Activated CD4-positive, alpha-beta T cell treated with anti-CD3 and anti-CD28 coated beads for 48 hours (primary cell): ENCODE measurements at regions not wholly inside any gene's neighbourhood (a gene's known extent, or its start where the extent isn't known, plus 50 kb on each side); places are given as distances from the start of the nearest gene placed in this dataset.
"Not testable (repeated sequence)": the region's sequence is repeated elsewhere in the genome, so short reads cannot be mapped to it uniquely, and the experiment has no call there.

ENCODE experiments used
- DNase-seq: peaks from one replicate; pipeline ENCODE4 v3.0.0-alpha.2; 2020

DNA sequence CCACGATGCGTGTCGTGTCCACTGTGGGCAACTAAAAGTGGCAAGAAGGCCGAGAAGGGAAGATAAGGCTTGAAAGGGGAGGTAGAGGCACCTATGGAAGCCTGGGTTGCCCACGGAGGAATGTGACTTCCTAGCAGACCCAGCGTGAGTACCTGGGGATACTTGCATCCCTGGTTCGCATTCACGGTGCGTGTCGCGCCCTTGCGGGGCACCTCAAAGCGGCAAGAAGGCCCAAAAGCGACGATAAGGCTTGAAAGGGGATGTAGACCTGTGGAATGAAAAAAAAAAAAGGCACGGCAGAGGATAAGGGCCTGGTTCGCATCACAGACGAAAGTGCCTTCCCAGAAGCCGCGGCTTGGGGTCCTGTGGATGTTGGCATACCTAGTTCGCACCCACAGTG is 282.9 kb downstream of the ALG10 start:
- DNase-seq: no peak

DNA sequence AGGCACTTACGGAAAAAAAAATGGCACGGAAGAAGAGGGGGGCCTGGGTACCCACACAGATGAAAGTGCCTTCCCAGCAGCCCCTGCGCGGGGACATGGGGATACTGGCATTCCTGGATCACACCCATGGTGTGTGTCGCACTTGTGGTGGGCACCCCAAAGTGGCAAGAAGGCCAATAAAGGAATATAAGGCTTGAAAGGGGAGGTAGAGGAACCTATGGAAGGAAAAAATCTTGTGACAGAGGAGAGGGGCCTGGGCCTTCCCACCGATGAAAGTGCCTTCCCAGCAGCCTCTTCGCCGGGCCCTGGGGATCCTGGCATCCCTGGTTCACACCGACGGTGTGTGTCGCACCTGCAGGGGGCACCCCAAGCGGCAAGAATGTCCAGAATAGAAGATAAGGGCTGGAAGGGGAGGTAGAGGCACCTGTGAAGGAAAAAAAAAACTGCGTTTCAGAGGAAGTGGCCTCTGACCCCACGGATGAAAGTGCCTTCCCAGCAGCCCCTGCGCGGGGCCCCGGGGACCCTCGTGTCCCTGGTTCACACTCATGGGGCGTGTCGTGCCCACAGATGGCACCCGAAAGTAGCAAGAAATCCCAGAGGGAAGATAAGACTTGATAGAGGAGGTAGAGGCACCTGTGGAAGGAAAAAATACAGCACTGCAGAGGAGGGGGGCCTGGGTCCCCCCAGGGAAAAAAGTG is 284.0 kb downstream of the ALG10 start:
- DNase-seq: no peak

DNA sequence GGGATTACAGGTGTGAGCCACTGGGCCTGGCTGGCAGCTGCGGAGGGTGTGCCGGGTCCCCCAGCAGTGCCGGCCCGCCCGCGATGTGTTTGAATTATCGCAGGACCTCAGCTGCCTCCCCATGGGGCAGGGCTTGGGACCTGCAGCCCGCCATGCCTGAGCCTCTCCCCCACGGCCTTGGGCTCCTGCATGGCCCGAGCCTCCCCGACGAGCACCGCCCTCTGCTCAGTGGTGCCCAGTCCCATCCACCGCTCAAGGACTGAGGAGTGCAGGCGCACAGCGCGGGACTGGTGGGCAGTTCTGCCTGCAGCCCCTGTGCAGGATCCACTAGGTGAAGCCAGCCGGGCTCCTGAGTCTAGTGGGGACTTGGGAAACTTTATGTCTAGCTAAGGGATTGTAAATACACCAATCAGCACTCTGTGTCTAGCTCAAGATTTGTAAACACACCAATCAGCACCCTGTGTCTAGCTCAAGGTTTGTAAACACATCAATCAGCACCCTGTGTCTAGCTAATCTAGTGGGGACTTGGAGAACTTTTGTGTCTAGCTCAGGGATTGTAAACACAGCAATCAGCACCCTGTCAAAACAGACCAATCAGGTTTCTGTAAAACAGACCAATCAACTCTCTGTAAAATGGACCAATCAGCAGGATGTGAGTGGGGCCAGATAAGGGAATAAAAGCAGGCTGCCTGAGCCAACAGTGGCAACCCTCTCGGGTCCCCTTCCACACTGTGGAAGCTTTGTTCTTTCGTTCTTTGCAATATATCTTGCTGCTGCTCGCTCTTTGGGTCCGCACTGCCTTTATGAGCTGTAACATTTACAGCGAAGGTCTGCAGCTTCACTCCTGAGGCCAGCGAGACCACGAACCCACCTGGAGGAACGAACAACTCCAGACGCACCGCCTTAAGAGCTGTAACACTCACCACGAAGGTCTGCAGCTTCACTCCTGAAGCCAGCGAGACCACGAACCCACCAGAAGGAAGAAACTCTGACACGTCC is 287.8 kb downstream of the ALG10 start:
- DNase-seq: not testable (repeated sequence)

DNA sequence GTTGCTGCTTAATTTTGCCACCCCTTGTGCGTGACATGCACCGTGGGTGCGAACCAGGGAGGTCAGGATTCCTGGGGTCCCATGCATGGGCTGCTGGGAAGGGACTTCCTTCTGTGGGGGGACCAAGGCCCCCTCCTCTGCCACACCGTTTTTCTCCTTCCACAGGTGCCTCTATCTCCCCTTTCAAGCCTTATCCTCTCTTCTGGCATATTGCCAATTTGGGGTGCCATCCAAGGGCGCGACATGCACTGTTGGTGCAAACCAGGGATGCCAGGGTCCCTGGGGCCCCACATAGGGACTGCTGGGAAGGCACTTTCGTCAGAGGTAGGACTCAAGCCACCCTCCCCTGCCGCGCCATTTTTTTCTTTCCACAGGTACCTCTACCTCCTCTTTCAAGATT is 289.0 kb downstream of the ALG10 start:
- no peak for DNase-seq

DNA sequence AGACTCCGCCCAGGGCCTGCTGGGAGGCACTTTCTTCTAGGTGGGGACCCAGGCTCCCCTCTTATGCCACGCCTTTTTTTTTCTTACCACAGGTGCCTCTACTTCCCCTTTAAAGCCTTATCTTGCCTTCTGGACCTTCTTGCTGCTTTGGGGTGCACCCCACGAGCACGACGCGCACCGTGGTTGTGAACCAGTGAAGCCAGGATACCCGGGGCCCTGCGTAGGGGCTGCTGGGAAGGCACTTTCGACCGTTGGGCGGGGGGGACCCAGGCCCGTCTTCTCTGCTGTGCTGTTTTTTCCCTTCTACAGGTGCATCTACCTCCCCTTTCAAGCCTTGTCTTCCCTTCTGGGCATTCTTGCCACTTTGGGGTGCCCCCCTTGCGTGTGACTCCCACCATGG is 305.4 kb downstream of the ALG10 start:
- no peak for DNase-seq

DNA sequence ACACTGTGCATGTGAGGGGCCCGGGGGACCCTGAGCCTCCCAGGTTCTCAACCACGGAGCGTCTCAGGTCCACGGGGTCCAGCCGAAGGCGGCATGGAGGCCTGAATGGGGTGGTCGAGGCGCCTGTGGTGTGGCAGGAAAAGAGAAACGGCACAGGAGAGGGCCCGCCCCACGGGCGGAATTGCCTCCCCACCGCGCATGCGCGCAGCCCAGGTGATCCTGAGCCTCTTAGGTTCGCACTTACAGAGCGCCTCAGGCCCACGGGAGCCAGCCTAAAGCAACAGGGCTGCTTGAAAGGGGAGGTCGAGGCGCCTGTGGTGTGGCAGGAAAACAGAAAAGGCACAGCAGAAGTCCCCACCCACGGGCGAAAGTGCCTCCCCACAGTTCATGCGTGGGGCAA is 311.0 kb downstream of the ALG10 start:
- DNase-seq: no peak

DNA sequence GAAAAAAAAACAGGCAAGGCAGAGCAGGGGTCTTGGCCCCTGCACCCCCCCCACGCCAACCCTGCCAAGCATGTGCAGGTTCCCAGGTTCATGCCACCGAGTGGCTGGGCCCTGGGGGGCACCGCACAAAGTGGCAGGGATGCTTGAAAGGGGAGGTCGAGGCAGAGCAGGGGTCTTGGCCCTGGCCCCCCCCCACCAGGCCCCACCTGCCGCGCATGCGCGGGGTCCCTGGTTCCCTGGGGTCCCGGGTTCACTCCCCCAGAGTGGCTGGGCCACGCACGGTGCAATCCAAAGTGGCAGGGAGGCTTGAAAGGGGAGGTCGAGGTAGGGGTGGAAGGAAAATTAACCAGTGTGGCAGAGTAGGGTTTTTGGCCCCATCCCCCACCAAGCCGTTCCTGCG is 312.2 kb downstream of the ALG10 start:
- DNase-seq: no peak

DNA sequence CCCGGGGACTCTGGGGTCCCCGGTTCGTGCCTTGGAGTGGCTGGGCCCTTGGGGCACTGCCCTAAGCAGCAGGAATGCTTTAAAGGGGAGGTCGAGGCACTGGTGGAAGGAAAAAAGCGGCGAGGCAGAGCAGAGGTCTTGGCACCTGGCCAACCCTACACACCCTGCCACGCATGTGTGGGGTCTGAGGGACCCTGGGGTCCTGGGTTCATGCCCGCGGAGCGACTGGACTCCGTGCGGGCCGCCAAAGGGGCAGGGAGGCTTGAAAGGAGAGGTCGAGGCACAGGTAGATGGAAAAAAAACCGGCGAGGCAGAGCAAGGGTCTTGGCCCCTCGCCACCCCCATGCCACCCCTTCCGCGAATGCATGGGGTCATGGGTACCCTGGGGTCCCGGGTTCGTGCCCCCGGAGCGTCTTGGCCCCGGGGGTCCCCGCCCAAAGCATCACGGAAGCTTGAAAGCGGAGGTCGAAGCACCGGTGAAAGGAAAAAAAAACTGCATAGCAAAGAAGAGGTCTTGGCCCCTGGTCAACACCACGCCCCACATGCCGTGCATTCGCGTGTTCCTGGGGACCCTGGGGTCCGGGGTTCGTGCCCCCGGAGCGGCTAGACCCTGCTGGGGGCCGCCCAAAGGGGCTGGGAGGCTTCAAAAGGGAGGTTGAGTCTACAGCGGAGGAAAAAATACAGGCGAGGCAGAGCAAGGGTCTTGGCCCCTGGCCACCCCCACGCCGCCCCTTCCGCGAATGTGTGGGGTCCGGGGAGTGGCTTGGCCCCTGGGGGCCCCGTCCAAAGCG is 312.9 kb downstream of the ALG10 start:
- no peak for DNase-seq

DNA sequence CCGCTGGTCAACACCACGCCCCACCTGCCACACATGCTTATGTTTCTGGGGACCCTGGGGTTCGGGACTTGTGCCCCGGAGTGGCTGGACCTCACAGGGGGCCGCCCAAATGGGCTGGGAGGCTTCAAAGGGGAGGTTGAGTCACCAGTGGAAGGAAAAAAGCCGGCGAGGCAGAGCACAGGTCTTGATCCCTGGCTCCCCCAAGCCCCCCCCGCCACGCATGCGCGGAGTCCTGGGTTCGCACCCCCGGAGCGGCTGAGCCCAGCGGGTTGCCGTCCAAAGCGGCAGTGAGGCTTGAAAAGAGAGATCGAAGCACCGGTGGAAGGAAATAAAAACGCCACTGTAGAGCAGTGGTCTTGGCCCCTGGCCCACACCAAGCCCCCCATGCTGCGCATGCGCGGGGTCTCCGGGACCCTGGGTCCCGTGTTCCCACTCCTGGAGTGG is 313.5 kb downstream of the ALG10 start:
- DNase-seq: no peak

DNA sequence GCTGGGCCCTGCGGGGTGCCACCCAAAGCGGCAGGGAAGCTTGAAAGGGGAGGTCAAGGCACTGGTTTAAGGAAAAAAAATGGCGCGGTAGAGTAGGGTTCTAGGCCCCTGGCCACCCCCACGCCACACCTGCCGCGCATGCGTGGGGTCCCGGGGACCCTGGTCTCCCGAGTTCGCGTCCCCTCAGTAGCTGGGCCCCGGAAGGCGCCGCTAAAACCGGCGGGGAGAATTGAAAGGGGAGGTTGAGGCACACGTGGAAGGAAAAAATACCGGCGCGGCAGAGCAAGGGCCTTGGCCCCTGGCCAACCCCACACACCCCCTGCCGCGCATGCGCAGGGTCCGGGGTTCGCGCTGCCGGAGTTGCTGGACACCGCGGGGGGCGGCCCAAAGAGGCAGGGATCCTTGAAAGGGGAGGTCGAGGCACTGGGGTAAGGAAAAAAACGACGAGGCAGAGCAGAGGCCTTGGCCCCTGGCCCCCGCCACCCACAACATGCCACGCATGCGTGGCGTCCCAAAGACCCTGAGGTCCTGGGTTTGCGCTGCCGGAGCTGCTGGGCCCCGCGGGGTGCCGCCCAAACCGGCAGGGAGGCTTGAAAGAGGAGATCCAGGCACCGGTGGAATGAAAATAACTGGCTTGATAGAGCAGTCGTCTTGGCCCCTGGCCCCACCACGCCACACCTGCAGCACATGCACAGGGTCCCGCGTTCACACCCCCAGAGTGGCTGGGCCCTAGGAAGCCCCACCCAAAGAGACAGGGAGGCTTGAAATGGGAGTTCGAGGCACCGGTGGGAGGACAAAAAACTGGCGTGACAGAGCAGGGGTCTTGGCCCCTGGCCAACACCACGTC is 314.5 kb downstream of the ALG10 start:
- no peak for DNase-seq

DNA sequence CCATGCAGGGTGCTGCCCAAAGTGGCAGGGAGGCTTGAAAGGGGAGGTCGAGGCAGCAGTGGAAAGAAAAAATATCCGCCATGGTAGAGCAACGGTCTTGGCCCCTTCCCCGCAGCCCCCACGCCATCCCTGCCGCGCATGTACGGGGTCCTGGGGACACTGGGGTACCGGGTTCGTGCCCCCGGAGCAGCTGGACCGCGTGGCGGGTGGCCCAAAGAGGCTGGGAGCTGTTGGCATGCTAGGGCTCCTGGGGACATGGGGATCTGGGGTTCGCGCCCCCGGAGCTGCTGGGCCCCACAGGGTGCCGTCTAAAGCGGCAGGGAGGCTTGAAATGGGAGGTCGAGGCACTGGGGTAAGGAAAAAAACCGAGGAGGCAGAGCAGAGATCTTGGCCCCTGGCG is 316.5 kb downstream of the ALG10 start:
- DNase-seq: no peak

DNA sequence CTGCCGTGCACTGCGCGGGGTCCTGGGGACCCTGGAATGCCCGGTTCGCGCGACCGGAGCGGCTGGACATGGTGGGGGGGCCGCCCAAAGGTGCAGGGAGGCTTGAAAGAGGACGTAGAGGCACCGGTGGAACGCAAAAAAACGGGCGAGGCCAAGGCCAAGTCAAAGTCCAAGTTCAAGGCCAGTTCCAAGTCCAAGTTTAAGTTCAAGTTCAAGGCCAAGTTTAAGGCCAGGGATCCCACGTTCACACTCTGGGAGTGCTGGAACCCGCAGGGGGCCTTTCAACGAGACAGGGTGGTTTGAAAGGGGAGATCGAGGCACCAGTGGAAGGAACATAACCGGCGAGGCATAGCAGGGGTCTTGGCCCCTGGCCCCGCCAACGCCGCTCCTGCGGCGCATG is 317.6 kb downstream of the ALG10 start:
- no peak for DNase-seq

DNA sequence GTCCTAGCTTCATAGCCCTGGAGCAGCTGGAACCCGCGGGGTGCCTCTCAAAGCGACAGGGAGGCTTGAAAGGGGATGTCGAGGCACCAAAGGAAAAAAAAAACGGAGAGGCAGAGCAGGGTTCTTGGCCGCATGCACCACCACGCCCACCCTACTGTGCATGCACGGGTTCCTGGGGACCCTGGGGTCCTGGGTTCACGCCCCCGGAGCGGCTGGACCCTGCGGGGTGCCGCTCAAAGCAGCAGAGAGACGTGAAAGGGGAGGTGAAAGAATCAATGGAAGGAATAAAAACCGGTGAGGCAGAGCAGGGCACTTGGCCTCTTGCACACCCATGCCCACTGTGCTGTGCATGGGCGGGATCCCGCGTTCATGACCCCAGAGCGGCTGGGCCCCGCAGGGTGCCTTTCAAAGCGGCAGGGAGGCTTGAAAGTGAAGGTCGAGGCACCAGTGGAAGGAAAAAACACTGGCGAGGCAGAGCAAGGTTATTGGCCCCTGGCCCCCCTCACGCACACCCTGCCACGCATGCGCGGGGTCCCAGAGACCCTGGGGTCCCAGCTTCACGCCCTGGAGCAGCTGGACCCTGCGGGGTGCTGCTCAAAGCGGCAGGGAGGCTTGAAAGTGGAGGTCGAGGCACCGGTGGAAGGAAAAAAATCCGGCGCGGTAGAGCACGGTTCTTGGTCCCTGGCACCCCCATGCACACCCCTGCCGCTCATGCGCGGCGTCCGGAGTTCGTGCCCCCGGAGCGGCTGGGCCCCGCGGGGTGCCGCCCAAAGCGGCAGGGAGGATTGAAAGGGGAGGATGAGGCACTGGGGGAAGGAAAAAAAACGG is 318.5 kb downstream of the ALG10 start:
- no peak for DNase-seq

DNA sequence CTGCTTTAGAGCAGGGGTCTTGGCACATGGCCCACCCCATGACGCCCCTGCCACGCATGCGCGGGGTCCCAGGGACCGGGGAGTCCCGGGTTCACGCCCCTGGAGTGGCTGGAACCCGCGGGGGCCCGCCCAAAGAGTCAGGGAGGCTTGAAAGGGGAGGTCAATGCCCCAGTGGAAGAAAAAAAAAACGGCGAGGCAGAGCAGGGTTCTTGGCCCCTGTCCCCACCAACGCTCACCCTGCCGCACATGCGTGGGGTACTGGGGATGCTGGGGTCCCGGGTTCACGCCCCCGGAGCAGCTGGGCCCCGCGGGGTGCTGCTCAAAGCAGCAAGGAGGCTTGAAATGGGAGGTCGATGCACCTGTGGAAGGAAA is 319.1 kb downstream of the ALG10 start:
- no peak for DNase-seq

DNA sequence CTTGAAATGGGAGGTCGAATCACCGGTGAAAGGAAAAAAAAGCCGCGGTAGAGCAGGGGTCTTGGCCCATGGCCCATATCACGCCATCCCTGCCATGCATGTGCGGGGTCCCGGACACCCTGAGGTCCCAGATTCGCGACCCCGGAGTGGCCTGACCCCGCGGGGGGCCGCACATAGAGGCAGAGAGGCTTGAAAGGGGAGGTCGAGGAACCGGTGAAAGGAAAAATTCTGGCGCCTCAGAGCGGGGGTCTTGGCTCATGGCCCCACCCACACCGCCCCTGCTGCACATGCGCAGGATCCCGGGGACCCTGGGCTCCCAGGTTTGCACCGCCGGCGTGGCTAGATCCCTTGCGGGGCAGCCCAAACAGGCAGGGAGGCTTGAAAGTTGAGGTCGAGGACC is 319.8 kb downstream of the ALG10 start:
- DNase-seq: no peak

DNA sequence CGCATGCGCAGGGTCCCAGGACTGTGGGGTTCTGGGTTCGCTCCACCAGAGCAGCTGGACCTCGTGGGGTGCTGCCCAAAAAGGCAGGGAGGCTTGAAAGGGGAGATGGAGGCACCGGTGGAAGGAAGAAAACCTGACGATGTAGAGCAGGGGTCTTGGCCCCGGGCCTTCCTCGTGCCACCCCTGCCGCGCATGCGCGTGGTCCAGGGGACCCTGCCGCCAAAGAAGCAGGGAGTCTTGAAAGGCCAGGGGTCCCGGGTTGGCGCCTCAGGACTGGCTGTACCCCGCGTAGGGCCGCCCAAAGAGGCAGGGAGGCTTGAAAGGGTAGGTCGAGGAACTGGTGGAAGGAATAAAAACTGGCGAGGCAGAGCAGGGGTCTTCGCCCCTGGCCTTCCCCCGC is 321.0 kb downstream of the ALG10 start:
- DNase-seq: no peak

DNA sequence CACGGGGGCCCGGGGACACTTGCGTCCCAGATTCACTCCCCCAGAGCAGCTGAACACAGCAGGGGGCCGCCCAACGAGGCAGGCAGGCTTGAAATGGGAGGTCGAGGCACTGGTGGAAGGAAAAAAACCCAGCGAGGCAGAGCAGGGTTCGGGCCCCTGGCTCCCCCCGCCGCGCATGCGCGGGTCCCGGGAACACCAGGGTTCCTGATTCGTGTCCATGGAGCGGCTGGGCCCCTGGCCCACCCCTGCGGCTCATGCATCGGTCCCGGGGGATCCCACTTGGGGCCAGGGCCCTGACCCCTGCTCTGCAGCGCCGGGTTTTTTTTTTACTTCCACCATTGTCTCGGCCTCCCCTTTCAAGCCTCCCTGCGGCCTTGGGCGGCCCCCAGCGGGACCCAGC is 321.5 kb downstream of the ALG10 start:
- no peak for DNase-seq

DNA sequence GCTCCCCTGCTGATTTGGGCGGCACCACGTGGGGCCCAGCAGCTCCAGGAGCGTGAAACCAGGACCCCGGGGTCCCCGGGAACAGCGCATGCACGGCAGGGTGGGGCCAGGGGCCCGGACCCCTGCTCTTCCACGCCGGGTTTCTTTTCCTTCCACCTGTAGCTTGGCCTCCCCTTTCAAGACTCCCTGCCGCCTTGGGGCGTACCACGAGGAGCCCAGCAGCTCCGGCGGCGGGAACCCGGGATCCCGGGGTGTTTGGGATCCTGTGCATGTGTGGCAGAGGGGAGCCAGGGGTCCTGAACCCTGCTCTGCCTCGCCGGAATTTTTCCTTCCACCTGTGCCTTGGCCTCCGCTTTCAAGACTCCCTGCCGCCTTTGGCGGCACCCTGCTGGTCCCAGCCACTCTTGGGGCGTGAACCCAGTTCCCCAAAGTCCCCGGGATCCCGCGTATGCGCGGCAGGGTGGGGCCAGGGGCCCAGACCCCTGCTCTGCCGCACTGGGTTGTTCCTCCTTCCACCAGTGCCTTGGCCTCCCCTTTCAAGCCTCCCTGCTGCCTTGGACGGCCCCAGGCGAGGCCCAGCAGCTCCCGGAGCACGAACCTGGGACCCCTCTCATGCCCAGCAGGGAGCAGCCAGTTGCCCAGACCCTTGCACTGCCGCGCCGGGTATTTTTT is 322.7 kb downstream of the ALG10 start:
- no peak for DNase-seq

DNA sequence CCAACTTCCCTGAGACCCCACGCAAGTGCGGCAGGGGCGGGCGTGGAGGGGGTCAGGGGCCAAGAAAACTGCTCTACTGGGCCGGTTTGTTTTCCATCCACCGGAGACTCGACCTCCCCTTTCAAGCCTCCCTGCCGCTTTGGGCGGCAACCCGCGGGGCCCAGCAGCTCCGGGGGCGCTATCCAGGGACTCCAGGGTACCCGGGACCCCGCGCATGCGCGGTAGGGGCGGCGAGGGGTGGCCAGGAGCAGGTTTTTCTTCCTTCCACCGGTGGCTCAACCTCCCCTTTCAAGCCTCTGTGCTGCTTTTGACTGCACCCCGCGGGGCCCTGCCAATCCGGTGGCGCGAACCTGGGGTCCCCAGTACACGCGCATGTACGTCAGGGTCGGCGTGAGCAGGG is 323.5 kb downstream of the ALG10 start:
- DNase-seq: no peak

DNA sequence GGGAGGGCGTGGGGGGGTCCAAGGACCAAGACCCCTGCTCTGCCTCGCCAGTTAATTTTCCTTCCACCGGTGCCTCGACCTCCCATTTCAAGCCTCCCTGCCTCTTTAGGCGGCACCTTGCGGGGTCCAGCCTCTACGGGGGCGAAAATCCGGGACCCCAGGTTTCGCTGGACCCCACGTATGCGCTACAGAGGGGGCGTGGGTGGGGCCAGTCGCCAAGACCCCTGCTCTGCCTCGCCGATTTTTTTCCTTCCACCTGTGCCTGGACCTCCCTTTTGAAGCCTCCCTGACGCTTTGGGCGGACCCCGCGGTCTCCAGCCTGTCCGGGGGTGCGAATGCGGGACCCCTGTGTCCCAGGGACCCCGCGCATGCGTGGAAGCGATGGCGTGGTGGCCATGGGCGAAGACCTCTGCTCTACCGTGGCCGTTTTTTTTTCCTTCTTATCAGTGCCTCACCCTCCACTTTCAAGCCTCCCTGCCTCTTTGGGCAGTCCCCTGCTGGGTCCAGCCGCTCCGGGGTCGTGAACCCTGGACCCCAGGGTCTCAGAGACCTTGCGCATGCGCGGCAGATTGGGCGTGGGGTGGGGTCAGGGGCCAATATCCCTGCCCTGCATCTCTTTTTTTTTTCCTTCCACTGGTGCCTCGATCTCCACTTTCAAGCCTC is 324.2 kb downstream of the ALG10 start:
- no peak for DNase-seq
